Parathyroid adenoma (tissue), 2 donors: ENCODE measurements at regions not wholly inside any gene's neighbourhood (a gene's known extent, or its start where the extent isn't known, plus 50 kb on each side); places are given as distances from the start of the nearest gene placed in this dataset.

Source experiments
- H2AFZ ChIP-seq: fragments of 300-600 bp; sonication (generic); one replicate; pipeline ENCODE4 v1.7.0; 2017; ENCODE audit warnings: antibody characterized with exemption, mild to moderate bottlenecking
- H3K27ac ChIP-seq: fragments of 300-600 bp; sonication (generic); one replicate; pipeline ENCODE4 v1.7.0; 2017
- H3K27me3 ChIP-seq: fragments of 300-600 bp; sonication (generic); one replicate; pipeline ENCODE4 v1.7.0; 2017; ENCODE audit warnings: low read length; ENCODE audit not compliant: control insufficient read depth, insufficient read depth
- H3K36me3 ChIP-seq: fragments of 300-600 bp; sonication (generic); one replicate; pipeline ENCODE4 v1.7.0; 2017; ENCODE audit warnings: low read length; ENCODE audit not compliant: control insufficient read depth, insufficient read depth
- H3K4me1 ChIP-seq: fragments of 300-600 bp; sonication (generic); one replicate; pipeline ENCODE4 v1.7.0; 2017; ENCODE audit warnings: control low read depth
- H3K4me2 ChIP-seq: fragments of 300-600 bp; sonication (generic); one replicate; pipeline ENCODE4 v1.7.0; 2017; ENCODE audit warnings: low read length
- H3K4me3 ChIP-seq: fragments of 300-600 bp; sonication (generic); one replicate; pipeline ENCODE4 v1.7.0; 2017; ENCODE audit warnings: low read depth, low read length
- H3K79me2 ChIP-seq: fragments of 300-600 bp; sonication (generic); one replicate; pipeline ENCODE4 v1.7.0; 2017; ENCODE audit warnings: control low read depth
- H3K9ac ChIP-seq: fragments of 300-600 bp; sonication (generic); one replicate; pipeline ENCODE4 v1.7.0; 2017; ENCODE audit warnings: mild to moderate bottlenecking
- H3K9me3 ChIP-seq: fragments of 300-600 bp; sonication (generic); one replicate; pipeline ENCODE4 v1.7.0; 2017; ENCODE audit warnings: low read length; ENCODE audit not compliant: control insufficient read depth
- CTCF ChIP-seq: fragments of 300-600 bp; sonication (generic); IDR thresholded peaks from one replicate; pipeline ENCODE4 v1.7.0; 2017; ENCODE audit warnings: antibody characterized with exemption, mild to moderate bottlenecking
- donor health status: primary hyperparathyroidism.

- H3K4me2 ChIP-seq: no peak overlapping the region
- H3K4me3 ChIP-seq: no peak overlapping the region
- no peak overlapping the region for H3K27ac ChIP-seq
- H3K4me1 ChIP-seq: no peaks in the 10 kb centered on the region
- no peak overlapping the region for H3K9ac ChIP-seq
- no peaks in the 10 kb centered on the region for H3K36me3 ChIP-seq
- no peak for TF ChIP-seq CTCF
- no peaks in the 10 kb centered on the region for H3K79me2 ChIP-seq
- no peaks in the 10 kb centered on the region for H3K27me3 ChIP-seq
- no peaks in the 10 kb centered on the region for H3K9me3 ChIP-seq
- no peak overlapping the region for H2AFZ ChIP-seq
Observed at GRCh38 chr11:39617971-39618370, 1841.5 kb downstream of the LRRC4C start.

GRCh38 chr11:39589391-39589790 lies 1870.1 kb downstream of the LRRC4C start:
- no peak overlapping the region for H2AFZ ChIP-seq
- no peak overlapping the region for H3K4me2 ChIP-seq
- no peak overlapping the region for H3K27ac ChIP-seq
- H3K27me3 ChIP-seq: no peaks in the 10 kb centered on the region
- TF ChIP-seq CTCF: no peak
- H3K4me3 ChIP-seq: no peak overlapping the region
- H3K79me2 ChIP-seq: no peaks in the 10 kb centered on the region
- H3K4me1 ChIP-seq: no peaks in the 10 kb centered on the region
- no peak overlapping the region for H3K9ac ChIP-seq
- H3K36me3 ChIP-seq: no peaks in the 10 kb centered on the region
- no peaks in the 10 kb centered on the region for H3K9me3 ChIP-seq

- Histone ChIP-seq H3K36me3 (no peaks in the 10 kb centered on the region), H3K4me2 (no peak overlapping the region), H3K79me2 (no peaks in the 10 kb centered on the region), H3K27me3 (no peaks in the 10 kb centered on the region), H3K4me3 (no peak overlapping the region), H3K9me3 (no peaks in the 10 kb centered on the region), H3K9ac (no peak overlapping the region), H2AFZ (no peak overlapping the region), H3K4me1 (no peaks in the 10 kb centered on the region), H3K27ac (no peak overlapping the region)
- TF ChIP-seq CTCF: no peak
Observed at GRCh38 chr11:39586036-39586435, 1873.4 kb downstream of the LRRC4C start.

- Histone ChIP-seq H3K4me3 (no peak overlapping the region), H3K9me3 (no peaks in the 10 kb centered on the region), H3K27me3 (no peaks in the 10 kb centered on the region), H3K9ac (no peak overlapping the region), H2AFZ (no peak overlapping the region), H3K4me2 (no peak overlapping the region), H3K27ac (no peak overlapping the region), H3K79me2 (no peaks in the 10 kb centered on the region), H3K36me3 (no peaks in the 10 kb centered on the region), H3K4me1 (no peaks in the 10 kb centered on the region)
- no peak for TF ChIP-seq CTCF
Observed at GRCh38 chr11:39571081-39571480, 1888.4 kb downstream of the LRRC4C start.

GRCh38 chr11:39570526-39570925 lies 1888.9 kb downstream of the LRRC4C start:
- H3K4me3 ChIP-seq: no peak overlapping the region
- H3K4me1 ChIP-seq: no peaks in the 10 kb centered on the region
- H3K27ac ChIP-seq: no peak overlapping the region
- H3K36me3 ChIP-seq: no peaks in the 10 kb centered on the region
- no peaks in the 10 kb centered on the region for H3K9me3 ChIP-seq
- no peak overlapping the region for H3K9ac ChIP-seq
- no peak for TF ChIP-seq CTCF
- no peak overlapping the region for H3K4me2 ChIP-seq
- no peaks in the 10 kb centered on the region for H3K27me3 ChIP-seq
- no peaks in the 10 kb centered on the region for H3K79me2 ChIP-seq
- H2AFZ ChIP-seq: no peak overlapping the region
